ENCODE measurements at regions not wholly inside any gene's neighbourhood (a gene's known extent, or its start where the extent isn't known, plus 50 kb on each side); places are given as distances from the start of the nearest gene placed in this dataset.

GRCh38 chr13:99436686-99437416 lies 64.4 kb upstream of the TM9SF2 start:
- H3K9me3 Mint-ChIP-seq = no peaks in the 10 kb centered on the region
- H3K27ac Mint-ChIP-seq = peak overlapping the region; percentile 53

GRCh38 chr13:99439048-99439447 lies 62.2 kb upstream of the TM9SF2 start:
- Mint-ChIP-seq H3K4me3 (no peak overlapping the region), H3K36me3 (ENCODE audit: low read depth) (no peaks in the 10 kb centered on the region), H3K27me3 (ENCODE audit: low read depth) (peaks cover 26% of the 10 kb centered on the region), H3K4me1 (ENCODE audit: low read depth) (peaks cover 35% of the 10 kb centered on the region), H3K9me3 (no peaks in the 10 kb centered on the region), H3K27ac (no peak overlapping the region)
- DNase-seq (ENCODE audit: low spot score) = no peak

More at GRCh38 chr13:99436686-99437416, 64.4 kb upstream of the TM9SF2 start:
- Mint-ChIP-seq H3K36me3 (ENCODE audit: low read depth) (no peaks in the 10 kb centered on the region), H3K4me3 (peak overlapping the region; percentile 49), H3K4me1 (ENCODE audit: low read depth) (peaks cover 57% of the 10 kb centered on the region), H3K27me3 (ENCODE audit: low read depth) (peaks cover 26% of the 10 kb centered on the region)
- peak; percentile 94 for DNase-seq (ENCODE audit: low spot score)

- H3K27me3 Mint-ChIP-seq (ENCODE audit: low read depth) = peaks cover 26% of the 10 kb centered on the region
- H3K36me3 Mint-ChIP-seq (ENCODE audit: low read depth) = no peaks in the 10 kb centered on the region
- H3K27ac Mint-ChIP-seq = no peak overlapping the region
- H3K9me3 Mint-ChIP-seq = no peaks in the 10 kb centered on the region
- H3K4me1 Mint-ChIP-seq (ENCODE audit: low read depth) = peaks cover 29% of the 10 kb centered on the region
- no peak overlapping the region for H3K4me3 Mint-ChIP-seq
- DNase-seq (ENCODE audit: low spot score) = no peak
These were observed 61.2 kb upstream of the TM9SF2 start for GRCh38 chr13:99439850-99440604.

- DNase-seq (ENCODE audit: low spot score) = no peak
- H3K27ac Mint-ChIP-seq = no peak overlapping the region
- H3K4me1 Mint-ChIP-seq (ENCODE audit: low read depth) = peaks cover 12% of the 10 kb centered on the region
- H3K9me3 Mint-ChIP-seq = no peaks in the 10 kb centered on the region
- H3K36me3 Mint-ChIP-seq (ENCODE audit: low read depth) = no peaks in the 10 kb centered on the region
- H3K27me3 Mint-ChIP-seq (ENCODE audit: low read depth) = peaks cover 26% of the 10 kb centered on the region
- H3K4me3 Mint-ChIP-seq = no peak overlapping the region
These were observed 58.9 kb upstream of the TM9SF2 start for GRCh38 chr13:99442273-99442895.

- no peak for DNase-seq (ENCODE audit: low spot score)
- H3K27ac Mint-ChIP-seq = no peak overlapping the region
- peaks cover 18% of the 10 kb centered on the region for H3K4me1 Mint-ChIP-seq (ENCODE audit: low read depth)
- H3K36me3 Mint-ChIP-seq (ENCODE audit: low read depth) = peaks cover 2% of the 10 kb centered on the region
- H3K27me3 Mint-ChIP-seq (ENCODE audit: low read depth) = peaks cover 3% of the 10 kb centered on the region
- H3K9me3 Mint-ChIP-seq = no peaks in the 10 kb centered on the region
- no peak overlapping the region for H3K4me3 Mint-ChIP-seq
These were observed 55.0 kb upstream of the TM9SF2 start for GRCh38 chr13:99446242-99446641.

GRCh38 chr13:99448546-99448945 lies 52.7 kb upstream of the TM9SF2 start:
- Mint-ChIP-seq H3K4me3 (no peak overlapping the region), H3K27ac (peak overlapping the region; percentile 51), H3K4me1 (ENCODE audit: low read depth) (peaks cover 32% of the 10 kb centered on the region), H3K27me3 (ENCODE audit: low read depth) (no peaks in the 10 kb centered on the region), H3K36me3 (ENCODE audit: low read depth) (peaks cover 4% of the 10 kb centered on the region), H3K9me3 (no peaks in the 10 kb centered on the region)
- no peak for DNase-seq (ENCODE audit: low spot score)

- H3K27me3 Mint-ChIP-seq (ENCODE audit: low read depth) = no peaks in the 10 kb centered on the region
- H3K36me3 Mint-ChIP-seq (ENCODE audit: low read depth) = peaks cover 10% of the 10 kb centered on the region
- DNase-seq (ENCODE audit: low spot score) = no peak
- H3K27ac Mint-ChIP-seq = peak overlapping the region; percentile 1
- H3K9me3 Mint-ChIP-seq = peaks cover 9% of the 10 kb centered on the region
- peak overlapping the region; percentile 0 for H3K4me3 Mint-ChIP-seq
- H3K4me1 Mint-ChIP-seq (ENCODE audit: low read depth) = peaks cover 32% of the 10 kb centered on the region
These were observed 50.9 kb upstream of the TM9SF2 start for GRCh38 chr13:99450416-99450815.

Data from T-helper 2 cell treated with Interferon-gamma antibody and Interleukin-4, amounts not matched to agents 5 μg/mL and 100 μg/mL, for 36 hours (primary cell).